Esophagus mucosa (tissue), 1 donor: ENCODE measurements at regions not wholly inside any gene's neighbourhood (a gene's known extent, or its start where the extent isn't known, plus 50 kb on each side); places are given as distances from the start of the nearest gene placed in this dataset.

Source experiments
- ATAC-seq: fragments of 200-7000 bp; cut with Tn5 transposase; one replicate; pipeline ENCODE4 v1.9.1; 2020
- donor health status: DM: yes; HTN: yes; CAD: no.

DNA sequence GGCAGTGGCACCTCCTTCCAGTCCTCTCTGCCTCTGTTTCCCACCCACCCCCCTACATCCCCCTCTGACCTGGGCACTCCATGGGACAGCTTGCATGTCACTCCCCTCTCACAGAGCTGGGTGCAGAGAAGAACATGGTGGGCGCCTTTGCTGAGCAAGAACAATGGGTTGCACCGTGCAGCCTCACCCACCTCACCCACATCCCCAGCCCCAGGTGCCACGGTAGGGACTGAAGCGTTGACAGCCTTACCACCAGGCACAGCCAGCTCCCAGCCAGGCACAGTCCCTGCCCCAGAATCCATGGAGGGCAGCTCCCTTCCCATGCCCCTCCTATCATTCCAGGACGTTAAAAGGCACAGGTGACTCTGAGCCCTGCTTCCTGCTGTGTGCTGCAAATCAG, 93.1 kb upstream of the VSTM2B start:
- no peak for ATAC-seq

DNA sequence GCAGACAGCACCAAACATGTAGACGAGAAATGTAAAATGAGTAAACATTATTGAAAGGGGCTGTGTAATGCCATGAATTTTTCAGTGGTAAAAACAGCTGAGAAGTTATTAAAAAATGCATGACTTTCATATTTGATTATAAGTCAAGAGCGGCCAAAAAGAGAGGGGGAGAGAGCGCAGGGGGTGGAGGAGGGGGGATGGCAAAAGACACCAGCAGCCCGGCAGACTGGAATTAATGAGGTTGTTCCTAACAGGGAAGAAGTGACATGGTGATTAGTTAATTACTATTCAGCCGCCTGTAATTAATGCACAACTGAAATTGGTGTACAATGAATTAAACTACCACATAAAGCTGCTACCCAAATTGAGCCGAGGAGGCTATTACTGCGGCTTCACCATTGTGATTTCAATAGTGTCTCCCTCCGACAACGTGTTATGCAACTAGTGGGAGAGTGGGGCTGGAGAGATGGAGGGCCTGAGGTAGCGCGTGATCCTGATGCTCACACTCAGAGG, 89.1 kb upstream of the VSTM2B start:
- ATAC-seq = no peak

DNA sequence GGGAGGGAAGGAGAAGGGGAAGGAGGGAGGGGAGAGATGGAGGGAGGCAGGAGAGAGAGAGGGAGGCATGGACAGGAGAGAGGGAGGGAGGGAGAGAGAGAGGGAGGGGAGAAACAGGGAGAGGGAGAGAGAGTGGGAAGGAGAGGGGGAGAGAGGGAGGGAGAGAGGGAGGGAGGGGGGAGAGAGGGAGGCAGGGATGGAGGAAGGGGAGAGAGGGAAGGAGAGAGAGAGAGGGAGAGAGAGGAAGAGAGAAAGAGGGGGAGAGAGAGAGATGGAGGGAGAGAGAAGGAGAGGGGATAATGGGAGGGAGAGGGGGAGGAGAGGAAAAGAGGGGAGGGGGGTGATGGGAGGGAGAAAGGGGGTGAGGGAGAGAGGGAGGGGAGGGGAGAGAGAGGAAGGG, 86.8 kb upstream of the VSTM2B start:
- ATAC-seq = no peak

DNA sequence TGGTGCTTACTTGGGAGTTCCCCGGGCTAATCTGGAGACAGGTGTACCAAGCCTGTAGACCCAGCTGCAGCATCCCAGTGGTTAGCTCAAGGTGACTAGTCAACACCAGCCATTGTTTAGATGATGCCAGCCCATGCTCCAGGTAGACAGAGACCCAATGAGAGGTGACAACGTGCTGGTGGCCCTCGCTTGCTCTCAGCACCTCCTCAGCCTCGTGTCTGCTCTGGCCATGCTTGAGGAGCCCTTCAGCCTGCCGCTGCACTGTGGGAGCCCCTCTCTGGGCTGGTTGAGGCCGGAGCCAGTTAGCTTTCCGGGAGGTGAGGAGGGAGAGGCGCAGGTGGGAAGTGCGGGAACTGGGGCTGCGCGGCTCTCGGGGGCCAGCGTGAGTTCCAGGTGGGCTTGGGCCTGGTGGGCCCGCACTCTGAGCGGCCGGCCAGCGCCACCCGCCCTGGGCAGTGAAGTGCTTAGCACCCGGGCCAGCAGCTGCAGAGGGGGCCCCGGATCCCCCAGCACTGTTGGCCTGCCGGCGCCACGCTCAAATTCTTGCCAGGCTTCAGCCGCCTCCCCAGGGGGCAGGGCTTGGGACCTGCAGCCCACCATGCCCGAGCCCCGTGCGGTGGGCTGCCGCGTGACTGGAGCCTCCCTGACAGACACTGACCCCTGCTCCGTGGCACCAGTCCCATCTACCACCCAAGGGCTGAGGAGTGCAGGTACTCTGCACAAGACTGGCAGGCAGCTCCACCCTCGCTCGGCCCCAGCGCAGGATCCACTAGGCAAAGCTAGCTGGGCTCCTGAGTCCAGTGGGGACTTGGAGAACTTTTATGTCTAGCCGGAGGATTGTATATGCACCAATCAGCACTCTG, 85.9 kb upstream of the VSTM2B start:
- ATAC-seq = no peak

DNA sequence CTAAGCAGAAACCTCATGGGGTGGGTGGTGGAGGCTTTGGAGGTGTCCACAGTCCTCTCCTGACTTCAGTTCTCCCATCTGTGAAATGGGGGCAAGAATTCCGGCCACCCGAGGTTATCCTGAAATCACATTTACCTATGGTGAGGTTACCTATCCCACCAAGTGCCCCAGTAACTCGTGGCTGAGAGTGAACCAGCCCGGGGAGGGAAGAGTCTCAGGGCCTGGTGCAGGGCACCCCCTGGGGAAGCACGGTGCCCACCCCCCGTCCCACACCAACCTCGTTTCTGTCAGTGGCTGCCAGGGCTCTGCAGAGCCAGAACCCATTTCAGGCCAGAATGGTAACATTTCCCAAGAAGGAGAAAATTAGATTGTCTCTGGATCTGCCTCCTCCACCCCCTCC, 83.7 kb upstream of the VSTM2B start:
- no peak for ATAC-seq

DNA sequence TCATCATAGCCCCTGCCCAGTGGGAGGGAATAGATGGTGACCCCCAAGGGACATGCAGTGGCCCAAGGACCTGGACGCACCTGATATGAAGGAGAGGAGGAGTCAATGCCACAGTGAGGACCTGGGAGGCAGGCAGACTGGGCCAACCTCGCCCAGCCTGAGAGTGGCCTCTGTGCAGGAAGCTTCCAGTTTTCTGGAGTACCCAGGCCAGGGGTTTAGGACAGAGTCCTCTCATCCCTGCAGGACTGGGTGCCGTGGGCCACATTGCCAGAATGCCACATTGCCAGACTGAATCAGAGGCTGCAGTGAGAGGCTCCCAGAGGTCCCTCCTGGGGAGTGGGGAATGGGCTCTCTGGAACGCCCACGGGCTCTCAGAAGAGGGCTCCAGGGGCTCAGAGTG, 82.9 kb upstream of the VSTM2B start:
- ATAC-seq = no peak

DNA sequence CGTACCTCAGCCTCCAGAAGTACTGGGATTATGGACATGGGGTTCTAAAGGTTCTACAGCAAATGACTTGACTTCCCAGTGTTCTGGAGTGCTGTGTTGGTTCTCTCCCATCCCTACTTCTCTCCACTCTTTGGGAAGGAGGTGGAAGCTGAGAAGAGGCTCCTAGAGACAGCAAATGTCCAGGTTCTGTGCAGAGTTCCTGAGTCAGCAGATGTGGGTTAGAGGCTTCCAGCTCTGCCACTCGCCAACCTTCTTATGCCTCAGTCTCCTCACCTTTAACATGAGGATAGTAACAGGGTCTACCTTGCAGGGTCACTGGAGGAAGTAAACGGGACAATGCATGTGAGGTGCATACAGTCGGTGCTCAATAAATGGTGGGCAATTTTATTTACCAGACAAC, 80.5 kb upstream of the VSTM2B start:
- no peak for ATAC-seq

DNA sequence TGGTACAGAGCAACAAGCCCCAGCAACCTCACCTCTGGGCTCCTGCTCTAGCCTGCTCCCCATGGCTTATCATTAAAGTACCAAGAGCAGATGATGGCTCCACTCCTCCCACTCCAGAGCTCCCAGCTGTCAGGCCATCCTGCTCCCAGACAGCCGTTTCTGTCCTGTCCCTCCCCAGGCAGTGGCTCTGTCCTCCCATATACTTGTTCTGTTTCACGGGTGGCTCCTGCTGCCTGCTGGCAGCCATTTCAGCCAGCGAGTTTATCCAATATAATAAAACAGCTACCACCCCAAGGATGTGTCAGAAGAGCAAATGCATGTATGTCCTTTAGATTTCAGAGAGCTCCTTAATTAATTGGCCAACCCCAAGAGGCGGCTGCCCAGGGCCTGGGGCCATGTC, 79.4 kb upstream of the VSTM2B start:
- no peak for ATAC-seq

DNA sequence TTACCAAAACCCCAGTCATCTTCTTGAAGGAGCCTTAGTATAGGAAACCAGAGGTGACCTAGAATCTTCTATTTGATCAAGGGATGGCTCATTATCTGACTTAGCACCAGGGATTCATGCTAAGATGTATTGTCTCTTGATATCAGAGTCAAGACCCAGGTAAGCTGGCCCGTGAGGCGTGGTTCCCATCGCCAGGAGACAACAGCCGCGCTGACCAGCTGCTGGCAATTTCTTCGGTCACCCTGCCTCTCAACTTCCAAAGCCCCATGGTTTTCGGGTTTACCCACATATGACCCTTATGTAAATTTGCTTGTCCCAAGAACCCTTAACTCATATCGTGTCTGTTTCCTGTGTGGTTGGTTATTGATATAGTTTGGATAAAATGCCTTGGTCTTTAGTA, 77.7 kb upstream of the VSTM2B start:
- ATAC-seq = no peak

DNA sequence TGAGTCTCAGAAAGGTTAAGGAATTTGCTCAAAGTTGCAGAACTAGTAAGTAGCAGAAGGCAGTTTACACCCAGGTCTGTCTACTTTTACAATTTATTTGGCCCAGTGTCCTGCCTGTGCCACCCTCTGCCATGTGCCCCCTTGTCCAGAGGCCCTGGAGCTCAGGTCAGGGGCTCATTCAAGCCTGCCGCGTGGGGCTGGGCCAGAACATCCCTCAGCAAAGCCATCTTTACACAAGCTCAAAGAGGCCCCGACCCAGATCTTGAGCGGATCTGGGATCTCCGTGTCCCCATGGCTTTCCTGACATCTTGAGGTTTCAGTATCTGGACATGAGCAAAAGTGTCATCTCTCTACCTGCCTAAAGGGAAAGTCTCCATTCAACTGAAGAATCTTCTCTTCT, 76.4 kb upstream of the VSTM2B start:
- no peak for ATAC-seq

DNA sequence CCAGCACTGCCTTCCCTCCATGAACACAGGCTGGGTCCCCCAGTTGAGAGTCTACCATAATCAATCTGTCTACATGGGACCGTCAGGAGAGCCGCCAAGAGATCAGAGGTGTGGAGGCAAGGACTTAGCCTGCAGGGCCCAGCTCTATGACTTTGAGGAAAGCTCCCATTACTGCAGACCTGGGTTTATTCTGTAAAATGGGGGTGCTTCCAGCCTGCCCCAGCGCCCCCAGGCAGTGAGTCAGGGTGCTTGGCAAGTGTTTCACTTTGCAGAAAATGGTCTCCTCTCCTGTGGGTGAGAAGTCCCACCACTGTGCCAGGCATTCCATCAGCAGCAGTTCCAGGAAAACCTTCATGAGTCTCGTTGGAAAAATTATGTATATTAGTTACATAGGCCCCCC, 75.5 kb upstream of the VSTM2B start:
- no peak for ATAC-seq

DNA sequence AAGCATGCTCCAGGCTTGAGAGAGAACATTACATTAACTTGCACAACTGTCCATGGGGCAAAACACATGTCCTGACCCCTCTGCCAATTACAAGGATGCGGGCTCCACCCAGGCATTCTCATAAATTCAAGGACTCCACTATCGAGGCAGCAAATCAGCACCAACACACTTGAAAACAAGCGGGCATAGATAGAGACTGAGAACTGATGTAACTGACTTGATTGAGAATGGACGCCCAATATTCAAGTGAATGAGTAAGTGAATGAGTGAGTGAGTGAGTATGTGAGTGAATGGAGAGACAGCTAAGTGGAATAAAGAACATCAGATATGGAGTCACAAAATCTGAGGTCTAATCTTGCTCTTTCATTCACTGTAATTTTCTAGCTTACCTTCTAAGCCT, 75.0 kb upstream of the VSTM2B start:
- ATAC-seq = no peak

DNA sequence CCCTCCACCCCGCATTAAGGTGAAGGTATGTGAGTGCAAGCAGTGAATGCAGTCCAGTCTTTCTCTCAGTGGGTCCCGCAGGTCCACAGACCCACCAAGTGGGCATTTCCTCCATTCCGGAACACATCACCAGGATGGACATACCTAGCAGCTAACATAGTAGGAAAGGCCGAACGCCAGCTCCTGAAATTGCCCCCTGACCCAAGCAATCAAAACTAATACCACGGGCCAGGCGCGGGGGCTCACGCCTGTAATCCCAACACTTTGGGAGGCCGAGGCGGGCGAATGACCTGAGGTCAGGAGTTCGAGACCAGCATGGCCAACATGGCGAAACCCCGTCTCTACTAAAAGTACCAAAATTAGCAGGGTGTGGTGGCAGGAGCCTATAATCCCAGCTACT, 71.7 kb upstream of the VSTM2B start:
- no peak for ATAC-seq

DNA sequence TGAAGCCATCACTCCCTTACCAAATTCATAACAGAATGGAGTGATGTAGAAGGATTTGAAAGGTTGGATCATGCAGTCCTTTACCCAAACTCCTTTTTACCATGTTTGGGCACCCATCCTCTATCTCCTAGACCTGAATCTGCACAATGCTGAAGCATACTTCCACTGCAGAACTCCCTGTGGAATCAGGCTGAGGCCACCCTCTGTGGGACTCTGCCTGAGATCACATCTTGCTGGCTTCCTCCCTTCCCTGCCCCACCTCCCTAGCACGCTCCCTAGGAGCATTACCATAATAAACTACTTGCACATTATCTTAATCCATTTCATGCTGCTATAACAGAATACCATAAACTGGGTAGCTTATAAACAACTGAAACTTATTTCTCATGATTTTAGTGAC, 68.4 kb upstream of the VSTM2B start:
- no peak for ATAC-seq

DNA sequence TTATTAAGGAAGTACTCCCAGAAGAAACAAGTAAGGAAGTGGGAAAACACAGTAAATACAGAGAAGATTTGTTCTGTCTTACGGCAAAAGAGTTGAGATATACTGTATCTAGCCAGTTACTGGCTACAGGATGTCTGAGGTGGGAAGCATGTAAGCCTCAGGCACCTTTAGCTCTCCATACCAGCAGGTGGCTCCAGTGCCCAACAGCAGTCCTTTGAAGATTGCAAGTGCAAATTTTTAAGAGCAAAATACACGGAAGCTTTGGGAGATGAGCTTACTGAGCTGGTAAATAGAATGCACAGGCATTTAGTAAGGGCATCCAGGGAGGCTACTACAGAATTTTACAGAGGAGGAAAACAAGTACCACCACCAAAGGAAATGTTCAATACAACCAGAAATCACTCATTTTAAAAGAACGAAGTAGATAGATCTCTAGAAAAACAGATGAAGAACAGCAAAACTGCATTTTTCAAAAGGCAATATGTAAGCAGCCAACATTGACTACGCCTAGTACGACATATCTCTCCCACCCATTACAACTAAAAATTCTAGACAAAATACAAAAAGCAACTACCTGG, 57.9 kb upstream of the VSTM2B start:
- no peak for ATAC-seq

DNA sequence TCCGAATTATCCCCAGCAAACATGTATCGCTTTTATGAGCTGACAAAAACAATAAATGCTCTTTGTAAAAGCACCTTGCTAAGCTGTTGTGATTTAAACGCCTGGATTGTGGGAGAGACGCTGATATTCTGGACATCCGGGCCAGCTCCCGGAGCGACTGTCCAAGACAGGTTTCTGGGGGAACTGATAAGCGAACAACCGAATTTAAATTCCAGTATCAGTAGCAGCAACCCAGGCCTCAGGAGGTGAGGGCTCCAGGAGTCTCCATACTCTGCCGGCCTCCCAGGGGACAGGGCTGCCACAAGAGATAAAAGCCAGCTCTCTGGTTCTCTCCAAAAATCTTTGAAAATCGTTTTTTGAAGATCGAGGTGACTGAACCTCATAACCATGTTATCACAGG, 50.3 kb upstream of the VSTM2B start:
- ATAC-seq = no peak
